ENCODE measurements at regions not wholly inside any gene's neighbourhood (a gene's known extent, or its start where the extent isn't known, plus 50 kb on each side); places are given as distances from the start of the nearest gene placed in this dataset.

GRCh38 chr6:15829156-15829555 is 166.3 kb upstream of the DTNBP1 start:
- BruUV-seq (replicated peaks) = no TSS peak
- no peak for ATAC-seq

More at GRCh38 chr6:15829156-15829555, 166.3 kb upstream of the DTNBP1 start:
- intact Hi-C loops (cut with micrococcal nuclease) = no loop called here
- H3K36me3 ChIP-seq (ENCODE audit: control insufficient read depth in 1 of 2, insufficient read depth in 2 of 2, low read length in 2 of 2) = no peaks in the 10 kb centered on the region
- no peaks in the 10 kb centered on the region for H3K79me2 ChIP-seq (ENCODE audit: insufficient read depth, low read length)
- H3K4me3 ChIP-seq (replicated peaks in 1 of 2; ENCODE audit: low read depth in 1 of 2, low read length in 2 of 2) = no peak overlapping the region
- TF ChIP-seq SIN3A (IDR thresholded peaks at IDR 0.05; ENCODE audit: low read depth) = no peak
- no peak for TF ChIP-seq ZNF274 (IDR thresholded peaks at IDR 0.05; ENCODE audit: low read depth, low read length)
- TF ChIP-seq CTCF (IDR thresholded peaks at IDR 0.05 in 2 of 3, conservative IDR thresholded peaks at IDR 0.05 in 1 of 3; ENCODE audit: borderline replicate concordance in 1 of 3, insufficient read depth in 1 of 3, low read depth in 2 of 3, low read length in 2 of 3) = no peak
- no peak for TF ChIP-seq EGR1 (IDR thresholded peaks at IDR 0.05; ENCODE audit: low read depth)
- TF ChIP-seq TCF7L2 (IDR thresholded peaks at IDR 0.05; ENCODE audit: borderline replicate concordance, extremely low read depth, insufficient read depth, insufficient read length) = no peak
- TF ChIP-seq FOSL1 (IDR thresholded peaks at IDR 0.05; ENCODE audit: low read depth) = no peak
- TF ChIP-seq ZFX (IDR thresholded peaks at IDR 0.05) = no peak
- no peak for TF ChIP-seq ATF3 (IDR thresholded peaks at IDR 0.05)
- no peak for TF ChIP-seq EZH2 (IDR thresholded peaks at IDR 0.05)
- no peak for TF ChIP-seq CBX3 (IDR thresholded peaks at IDR 0.05; ENCODE audit: low read depth)
- TF ChIP-seq ELF1 (IDR thresholded peaks at IDR 0.05; ENCODE audit: borderline replicate concordance, low read depth) = no peak
- TF ChIP-seq SRF (IDR thresholded peaks at IDR 0.05; ENCODE audit: low read depth) = no peak
- TF ChIP-seq REST (IDR thresholded peaks at IDR 0.05; ENCODE audit: low read depth) = no peak
- no peak for TF ChIP-seq EZH2phosphoT487 (IDR thresholded peaks at IDR 0.05; ENCODE audit: borderline replicate concordance)
- no peak for TF ChIP-seq YY1 (IDR thresholded peaks at IDR 0.05; ENCODE audit: extremely low read depth, insufficient replicate concordance, low read depth, low read length)
- TF ChIP-seq CEBPB (IDR thresholded peaks at IDR 0.05; ENCODE audit: low read depth) = no peak
- no peak for TF ChIP-seq ZBTB33 (IDR thresholded peaks at IDR 0.05; ENCODE audit: extremely low read depth, insufficient replicate concordance, low read length)
- no peak for TF ChIP-seq POLR2A (IDR thresholded peaks at IDR 0.05; ENCODE audit: borderline replicate concordance, extremely low read depth, insufficient read depth, insufficient read length)
- ChIA-PET CTCF (no interaction called here), POLR2A (no interaction called here), RAD21 (ENCODE audit: low non-redundant PET in 1 of 2, low total read pairs in 2 of 2, uncharacterized antibody in 2 of 2, unreplicated experiment in 2 of 2) (no interaction called here)
- no peak overlapping the region for H3K27ac ChIP-seq (ENCODE audit: low read depth, low read length)
- no peak overlapping the region for H2AFZ ChIP-seq (ENCODE audit: low read depth, low read length, poor library complexity, severe bottlenecking)
- no peaks in the 10 kb centered on the region; the same call in 1 of the 2 replicates for H3K27me3 ChIP-seq (ENCODE audit: insufficient read depth, low read length)
- no peak overlapping the region for H3K9ac ChIP-seq (ENCODE audit: low read length)
- H3K4me1 ChIP-seq (ENCODE audit: control insufficient read depth in 1 of 2, insufficient read depth in 2 of 2, low read length in 2 of 2) = no peaks in the 10 kb centered on the region
- no peak overlapping the region for H3K4me2 ChIP-seq (ENCODE audit: low read length)
- H3K9me2 ChIP-seq (ENCODE audit: insufficient read depth) = no peaks in the 10 kb centered on the region
- no peak for DNase-seq (ENCODE audit: low read depth, low spot score)
- H4K20me1 ChIP-seq (ENCODE audit: insufficient read depth) = no peaks in the 10 kb centered on the region
- H3K9me3 ChIP-seq (ENCODE audit: control insufficient read depth in 1 of 2, insufficient read depth in 1 of 2, low read depth in 1 of 2, low read length in 2 of 2) = no peaks in the 10 kb centered on the region
